ENCODE measurements at regions not wholly inside any gene's neighbourhood (a gene's known extent, or its start where the extent isn't known, plus 50 kb on each side); places are given as distances from the start of the nearest gene placed in this dataset.

GRCh38 chr1:214202992-214203391, 78.0 kb upstream of the SMYD2 start:
- CTCF ChIA-PET: no interaction called here
- POLR2A ChIA-PET: no interaction called here
- no peak for DNase-seq (ENCODE audit: extremely low spot score)
- no peak for TF ChIP-seq LEF1 (IDR thresholded peaks at IDR 0.05; ENCODE audit: borderline replicate concordance)
- no peak for TF ChIP-seq FOXM1 (IDR thresholded peaks at IDR 0.05; ENCODE audit: borderline replicate concordance)
- TF ChIP-seq CTBP1 (IDR thresholded peaks at IDR 0.05; ENCODE audit: borderline replicate concordance): no peak

GRCh38 chr1:214205053-214205452, 75.9 kb upstream of the SMYD2 start:
- ChIA-PET POLR2A (no interaction called here), CTCF (interaction anchor here (0.9 to 1.5 kb wide), 2 partner anchors 9 to 57 kb away, joined by 5 to 7 read pairs; no protein-coding TSS in a partner anchor)
- TF ChIP-seq ZNF384 (IDR thresholded peaks at IDR 0.05) (no peak), ARNT (IDR thresholded peaks at IDR 0.05) (no peak), NFRKB (IDR thresholded peaks at IDR 0.05) (no peak), FOXA1 (IDR thresholded peaks at IDR 0.05) (no peak), CTBP1 (IDR thresholded peaks at IDR 0.05; ENCODE audit: borderline replicate concordance) (no peak), ELF4 (IDR thresholded peaks at IDR 0.05) (no peak), HDGF (IDR thresholded peaks at IDR 0.05; ENCODE audit: borderline replicate concordance) (no peak), L3MBTL2 (conservative IDR thresholded peaks at IDR 0.05) (no peak), FOXM1 (IDR thresholded peaks at IDR 0.05; ENCODE audit: borderline replicate concordance) (no peak), SUZ12 (IDR thresholded peaks at IDR 0.05) (no peak), BHLHE40 (IDR thresholded peaks at IDR 0.05; ENCODE audit: borderline replicate concordance) (no peak), LEF1 (IDR thresholded peaks at IDR 0.05; ENCODE audit: borderline replicate concordance) (no peak), TARDBP (IDR thresholded peaks at IDR 0.05) (no peak)
- TF ChIP-seq, protein P1, sequence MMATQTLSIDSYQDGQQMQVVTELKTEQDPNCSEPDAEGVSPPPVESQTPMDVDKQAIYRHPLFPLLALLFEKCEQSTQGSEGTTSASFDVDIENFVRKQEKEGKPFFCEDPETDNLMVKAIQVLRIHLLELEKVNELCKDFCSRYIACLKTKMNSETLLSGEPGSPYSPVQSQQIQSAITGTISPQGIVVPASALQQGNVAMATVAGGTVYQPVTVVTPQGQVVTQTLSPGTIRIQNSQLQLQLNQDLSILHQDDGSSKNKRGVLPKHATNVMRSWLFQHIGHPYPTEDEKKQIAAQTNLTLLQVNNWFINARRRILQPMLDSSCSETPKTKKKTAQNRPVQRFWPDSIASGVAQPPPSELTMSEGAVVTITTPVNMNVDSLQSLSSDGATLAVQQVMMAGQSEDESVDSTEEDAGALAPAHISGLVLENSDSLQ (IDR thresholded peaks at IDR 0.05): no peak
- DNase-seq (ENCODE audit: extremely low spot score): no peak

DNA sequence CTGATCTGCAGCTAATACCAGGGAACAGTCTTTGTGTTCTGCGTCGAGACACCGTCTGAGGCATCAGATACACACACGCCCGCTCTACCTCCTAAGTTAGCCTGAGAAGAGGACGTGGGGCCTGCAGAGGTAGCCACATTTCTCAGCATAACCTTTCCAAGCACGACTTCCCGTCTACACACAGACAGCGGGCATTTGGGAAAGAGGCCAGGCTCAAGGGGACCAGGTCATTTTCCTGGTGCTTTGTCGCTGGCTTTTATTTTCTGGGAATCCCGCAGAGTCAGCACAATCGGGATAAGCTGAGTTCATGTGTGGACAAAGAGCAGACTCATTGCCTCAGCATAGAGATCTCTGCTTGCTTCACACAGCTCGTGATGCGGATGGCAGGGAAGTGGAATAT, 72.5 kb upstream of the SMYD2 start:
- DNase-seq (ENCODE audit: extremely low spot score): no peak
- ChIA-PET CTCF (interaction anchor here (1.1 to 1.5 kb wide), 2 partner anchors 53 to 419 kb away, joined by 3 to 4 read pairs; no protein-coding TSS in a partner anchor), POLR2A (no interaction called here)
- TF ChIP-seq HDGF (IDR thresholded peaks at IDR 0.05; ENCODE audit: borderline replicate concordance) (no peak), LEF1 (IDR thresholded peaks at IDR 0.05; ENCODE audit: borderline replicate concordance) (no peak), FOXA1 (IDR thresholded peaks at IDR 0.05) (no peak), SUZ12 (IDR thresholded peaks at IDR 0.05) (no peak)

DNA sequence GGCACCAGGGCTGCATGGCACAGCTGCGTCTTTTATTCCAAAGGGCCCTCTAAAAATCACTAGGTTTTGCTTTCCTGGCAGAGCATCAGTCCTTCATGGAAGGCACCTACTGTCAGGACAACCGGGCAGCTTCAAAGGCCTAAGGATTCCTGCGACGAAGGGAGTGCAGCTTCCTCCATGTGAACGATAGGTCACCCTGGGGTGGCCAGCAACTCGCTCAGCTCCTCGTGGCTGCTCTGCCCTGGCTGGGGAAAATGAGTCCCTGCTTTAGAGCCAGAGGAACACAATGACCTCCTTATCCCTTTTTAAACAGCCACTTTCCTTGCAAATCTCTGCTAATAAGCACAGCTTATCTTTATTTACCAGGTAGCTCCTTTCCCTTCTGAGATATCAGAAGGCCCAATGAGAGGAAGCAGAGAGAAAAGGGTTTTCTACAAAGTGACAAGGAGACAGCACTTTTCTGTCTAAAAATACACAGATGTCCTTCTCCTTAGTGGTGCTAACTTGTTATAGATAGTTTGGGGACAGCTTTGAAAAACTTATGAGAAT, 71.6 kb upstream of the SMYD2 start:
- no peak for TF ChIP-seq FOXA1 (IDR thresholded peaks at IDR 0.05)
- no peak for TF ChIP-seq ARNT (IDR thresholded peaks at IDR 0.05)
- no peak for TF ChIP-seq SP1 (IDR thresholded peaks at IDR 0.05)
- TF ChIP-seq L3MBTL2 (conservative IDR thresholded peaks at IDR 0.05): no peak
- CTCF ChIA-PET: interaction anchor here (0.5 to 1.8 kb wide), 6 partner anchors 24 to 835 kb away, joined by 3 to 7 read pairs (median 3); no protein-coding TSS in a partner anchor
- no peak for DNase-seq (ENCODE audit: extremely low spot score)
- POLR2A ChIA-PET: no interaction called here

DNA sequence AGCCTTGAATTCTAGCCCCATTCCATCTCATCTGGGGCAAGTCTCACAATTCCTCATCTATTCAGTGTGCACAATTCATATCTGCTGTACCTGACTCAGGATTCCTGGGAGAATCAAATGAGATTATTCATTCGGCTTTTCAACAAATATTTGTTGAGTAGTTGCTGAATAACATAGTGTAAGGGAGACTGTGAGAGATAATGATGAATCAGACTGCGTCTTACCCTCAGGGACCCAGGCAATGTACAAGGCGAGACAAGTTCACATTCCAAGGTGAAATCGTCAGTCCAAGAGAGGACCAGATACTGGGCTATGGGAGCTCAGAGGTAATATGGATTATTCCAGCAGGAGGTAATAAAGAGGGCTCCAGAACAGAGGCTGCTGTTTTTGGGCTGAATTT, 67.8 kb upstream of the SMYD2 start:
- DNase-seq (ENCODE audit: extremely low spot score): no peak
- TF ChIP-seq ARNT (IDR thresholded peaks at IDR 0.05) (no peak), CTBP1 (IDR thresholded peaks at IDR 0.05; ENCODE audit: borderline replicate concordance) (no peak), HDGF (IDR thresholded peaks at IDR 0.05; ENCODE audit: borderline replicate concordance) (no peak), LEF1 (IDR thresholded peaks at IDR 0.05; ENCODE audit: borderline replicate concordance) (no peak), ZNF384 (IDR thresholded peaks at IDR 0.05) (no peak), NFRKB (IDR thresholded peaks at IDR 0.05) (no peak), SUZ12 (IDR thresholded peaks at IDR 0.05) (no peak), FOXM1 (IDR thresholded peaks at IDR 0.05; ENCODE audit: borderline replicate concordance) (no peak), FOXA1 (IDR thresholded peaks at IDR 0.05) (no peak), TARDBP (IDR thresholded peaks at IDR 0.05) (no peak)
- CTCF ChIA-PET: interaction anchor here (2.1 to 2.3 kb wide), 2 partner anchors 116 to 119 kb away, joined by 7 to 11 read pairs; no protein-coding TSS in a partner anchor
- POLR2A ChIA-PET: no interaction called here

DNA sequence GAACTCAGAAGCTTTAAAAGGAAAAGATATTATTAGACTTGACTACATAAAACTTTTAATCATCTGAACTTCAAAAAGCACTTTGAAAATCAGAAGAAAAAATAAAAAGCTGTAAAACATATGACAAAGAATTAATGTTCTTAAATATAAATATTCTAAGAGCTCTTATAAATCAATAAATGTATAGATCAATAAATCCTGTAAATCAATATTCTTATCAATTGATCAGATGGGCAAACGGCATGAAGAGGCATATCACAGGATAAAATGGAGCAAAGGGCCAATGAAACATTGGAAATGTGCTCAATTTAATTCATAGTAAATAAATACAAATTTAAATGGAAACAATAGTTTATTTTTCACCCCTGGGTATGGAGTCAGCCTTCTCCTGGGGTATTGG, 66.1 kb upstream of the SMYD2 start:
- no peak for DNase-seq (ENCODE audit: extremely low spot score)
- TF ChIP-seq, protein P1 (IDR thresholded peaks at IDR 0.05): no peak
- TF ChIP-seq LEF1 (IDR thresholded peaks at IDR 0.05; ENCODE audit: borderline replicate concordance) (no peak), SP1 (IDR thresholded peaks at IDR 0.05) (no peak), ZNF384 (IDR thresholded peaks at IDR 0.05) (no peak), ARNT (IDR thresholded peaks at IDR 0.05) (no peak), NFRKB (IDR thresholded peaks at IDR 0.05) (no peak), FOXM1 (IDR thresholded peaks at IDR 0.05; ENCODE audit: borderline replicate concordance) (no peak)
- POLR2A ChIA-PET: no interaction called here
- CTCF ChIA-PET: interaction anchor here (0.7 to 3.0 kb wide), 11 partner anchors 8 to 377 kb away, joined by 3 to 80 read pairs (median 5); no protein-coding TSS in a partner anchor

DNA sequence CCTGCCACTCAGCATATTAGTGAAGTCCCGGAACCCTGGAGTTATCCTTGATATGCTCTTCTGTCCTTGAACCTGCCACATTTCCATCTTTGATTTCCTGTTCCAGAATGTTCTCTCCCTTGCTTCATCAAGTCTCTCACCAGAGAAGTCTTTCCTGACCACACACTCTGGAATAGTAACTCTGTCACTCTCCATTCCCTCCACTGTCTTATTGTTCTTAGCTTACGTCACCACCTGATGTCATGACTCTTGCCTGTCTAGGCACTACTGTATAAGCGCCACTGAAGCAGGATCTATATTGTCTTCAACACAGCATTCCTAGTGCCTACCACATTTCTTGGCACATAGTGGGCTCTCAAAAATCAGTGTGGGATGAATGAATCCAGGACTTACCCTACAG, 65.4 kb upstream of the SMYD2 start:
- TF ChIP-seq L3MBTL2 (conservative IDR thresholded peaks at IDR 0.05): no peak
- POLR2A ChIA-PET: no interaction called here
- DNase-seq (ENCODE audit: extremely low spot score): no peak

GRCh38 chr1:214216021-214216420, 64.9 kb upstream of the SMYD2 start:
- ChIA-PET CTCF (interaction anchor here (3.0 kb wide), 1 partner anchor 113 kb away, joined by 80 read pairs; no protein-coding TSS in a partner anchor), POLR2A (no interaction called here)
- TF ChIP-seq FOXK2 (IDR thresholded peaks at IDR 0.05): no peak
- TF ChIP-seq BHLHE40 (IDR thresholded peaks at IDR 0.05; ENCODE audit: borderline replicate concordance): no peak
- TF ChIP-seq FOXA1 (IDR thresholded peaks at IDR 0.05): no peak
- no peak for TF ChIP-seq ARNT (IDR thresholded peaks at IDR 0.05)
- no peak for TF ChIP-seq LEF1 (IDR thresholded peaks at IDR 0.05; ENCODE audit: borderline replicate concordance)
- TF ChIP-seq SUZ12 (IDR thresholded peaks at IDR 0.05): no peak
- DNase-seq (ENCODE audit: extremely low spot score): no peak

More for the DNA sequence above, 65.4 kb upstream of the SMYD2 start:
- CTCF ChIA-PET: interaction anchor here (3.0 kb wide), 1 partner anchor 113 kb away, joined by 80 read pairs; no protein-coding TSS in a partner anchor
